Middle frontal gyrus (tissue), 1 donor: ENCODE measurements at regions not wholly inside any gene's neighbourhood (a gene's known extent, or its start where the extent isn't known, plus 50 kb on each side); places are given as distances from the start of the nearest gene placed in this dataset.

Source experiments
- DNase-seq: peaks from one replicate; pipeline ENCODE4 v3.0.0-alpha.2; 2015; ENCODE audit warnings: low spot score; ENCODE audit errors: extremely low spot score

DNA sequence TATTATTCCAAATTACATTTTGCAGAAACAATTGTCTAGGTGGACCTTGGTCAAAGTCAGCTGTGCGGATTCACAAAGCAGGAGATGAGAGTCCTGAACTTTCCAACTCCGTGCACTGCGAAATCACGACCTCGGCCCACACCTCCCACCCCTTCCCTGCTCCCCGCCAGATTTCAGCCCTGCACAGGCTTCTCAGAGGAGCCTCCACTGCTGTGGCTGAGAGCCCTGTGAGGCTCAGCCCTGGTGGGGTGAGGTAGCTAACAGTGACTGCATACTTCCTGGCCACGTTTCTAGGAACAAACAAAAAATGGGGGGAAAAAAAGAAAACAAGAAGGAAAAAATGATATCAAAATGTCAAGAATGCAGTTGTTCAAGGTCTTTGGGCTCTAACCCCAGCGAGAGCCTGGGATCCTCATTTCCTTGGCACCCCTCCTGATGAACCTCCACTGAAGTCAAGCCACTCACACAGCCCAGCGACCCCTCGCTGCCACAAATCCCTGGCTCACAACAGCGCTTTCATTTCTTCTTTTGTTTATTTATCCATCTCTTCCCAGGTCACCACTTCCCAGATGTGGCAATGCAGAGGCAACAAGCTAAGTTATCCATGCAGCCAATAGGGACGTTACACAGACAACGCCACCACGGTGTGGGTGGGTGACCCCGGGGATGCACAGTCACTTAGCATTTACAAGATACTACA lies 729.7 kb upstream of the ID2 start:
- DNase-seq: no peak

- no peak for DNase-seq
Measured at GRCh38 chr2:7953195-7953594, 728.7 kb upstream of the ID2 start.

DNA sequence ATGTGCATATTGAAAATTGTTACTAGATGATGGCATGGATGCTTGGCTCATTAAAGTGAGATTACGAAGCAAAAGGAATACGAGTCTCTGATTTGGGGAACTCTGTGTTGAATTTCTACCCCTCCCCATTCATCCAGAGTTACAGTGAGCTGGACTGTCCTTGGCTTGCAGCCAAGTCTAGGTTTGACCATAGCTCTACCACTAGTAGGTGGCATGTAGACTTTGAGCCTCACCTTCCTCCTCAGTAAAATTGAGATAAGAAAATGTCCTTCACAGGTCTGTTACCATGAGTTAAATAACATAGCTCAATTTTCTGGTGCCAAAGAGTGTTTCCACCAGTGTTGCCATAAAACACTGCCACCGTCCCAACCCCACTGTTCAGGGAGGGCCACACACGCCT lies 727.6 kb upstream of the ID2 start:
- no peak for DNase-seq

GRCh38 chr2:7956126-7956689 lies 725.6 kb upstream of the ID2 start:
- no peak for DNase-seq

DNA sequence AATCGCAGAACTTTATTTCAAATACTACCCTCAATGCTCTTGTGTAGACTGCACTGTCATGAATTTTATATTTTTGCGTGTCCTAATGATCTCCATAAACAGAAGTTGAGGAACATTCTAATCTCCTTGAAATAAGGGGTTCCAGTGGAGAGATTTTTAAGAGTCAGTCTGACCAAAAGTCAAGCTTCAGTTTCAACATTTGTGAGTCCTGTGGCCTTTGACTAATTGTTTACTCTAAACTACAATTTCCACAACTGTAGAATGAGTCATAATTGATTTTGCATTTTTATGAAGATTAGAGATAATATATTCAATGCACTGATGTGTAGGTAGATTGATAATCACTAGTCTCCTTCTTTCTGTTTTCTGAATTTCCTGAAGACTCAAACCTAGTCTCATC lies 720.3 kb upstream of the ID2 start:
- DNase-seq: no peak

GRCh38 chr2:7962161-7962560 lies 719.7 kb upstream of the ID2 start:
- DNase-seq: no peak

DNA sequence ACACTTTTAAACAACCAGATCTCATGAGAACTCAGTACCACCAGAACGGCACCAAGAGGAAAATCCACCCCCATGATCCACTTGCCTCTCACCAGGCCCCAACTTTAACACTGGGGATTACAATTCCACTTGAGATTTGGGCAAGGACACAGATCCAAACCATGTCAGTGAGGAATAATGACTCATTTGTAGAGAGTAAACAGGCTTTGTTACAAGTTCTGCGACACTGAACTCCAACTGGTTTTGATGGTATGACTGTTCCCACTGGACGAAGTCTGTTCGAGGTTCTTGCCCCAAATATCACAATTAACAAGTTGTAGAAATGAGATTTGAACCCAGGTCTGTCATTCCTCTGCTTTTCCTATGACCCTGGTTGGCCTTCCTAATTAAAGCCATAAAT lies 718.1 kb upstream of the ID2 start:
- DNase-seq: no peak

DNA sequence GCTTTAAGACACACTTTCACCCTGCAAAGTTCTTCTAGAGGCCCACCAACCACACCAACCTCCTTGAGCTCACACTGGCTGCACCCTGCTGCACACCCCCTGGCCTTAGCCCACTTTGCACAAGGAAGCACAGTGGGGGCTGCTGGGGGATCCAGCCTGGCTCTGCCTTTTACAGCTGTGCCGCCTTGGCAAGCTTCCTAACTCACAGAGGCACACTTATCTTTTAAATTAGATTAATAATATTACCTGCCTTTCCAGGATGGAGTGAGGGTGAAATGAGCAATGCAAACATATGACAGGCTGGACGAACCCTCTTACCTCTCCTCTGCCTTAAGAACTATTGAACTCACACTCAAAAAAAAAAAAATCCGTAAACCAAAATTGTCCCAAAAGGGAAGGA lies 715.8 kb upstream of the ID2 start:
- DNase-seq: no peak

- no peak for DNase-seq
Measured at GRCh38 chr2:7967707-7968405, 714.0 kb upstream of the ID2 start.

DNA sequence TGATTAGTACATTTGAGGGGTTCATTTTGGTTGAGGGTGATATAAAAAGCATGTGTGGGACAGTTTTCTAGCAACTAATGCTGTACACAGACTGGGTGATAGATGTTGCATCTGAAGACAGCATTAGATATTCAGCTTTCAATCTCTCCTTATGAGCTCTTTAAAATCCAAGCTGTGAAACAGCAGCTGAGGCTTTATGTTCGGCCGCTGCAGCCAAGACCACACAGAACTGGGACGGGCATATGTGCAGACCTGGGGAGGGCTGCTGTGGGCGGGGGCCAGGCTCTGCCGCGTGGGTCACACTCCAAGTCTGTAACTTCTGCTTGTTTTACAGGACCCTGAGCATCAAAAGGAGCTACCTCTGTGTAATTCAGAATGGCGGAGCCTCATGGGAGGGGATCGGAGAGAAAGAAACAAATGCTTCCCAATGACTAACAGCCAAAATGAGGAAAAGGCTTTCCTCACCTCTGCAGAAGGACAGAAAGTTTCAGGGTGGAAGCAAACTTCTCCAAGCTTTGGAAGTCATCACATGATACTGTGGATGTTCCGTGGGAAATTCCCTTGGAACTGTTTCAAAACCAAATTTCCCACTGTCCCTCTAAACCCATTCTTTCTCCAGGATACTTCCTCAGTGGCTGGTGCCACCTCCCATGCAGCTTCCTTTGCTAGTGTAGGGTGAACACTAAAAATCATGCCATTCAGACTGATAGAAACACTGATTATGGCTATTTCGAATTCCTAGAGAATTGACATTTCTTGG lies 711.9 kb upstream of the ID2 start:
- no peak for DNase-seq

GRCh38 chr2:7971248-7971647 lies 710.6 kb upstream of the ID2 start:
- DNase-seq: no peak

GRCh38 chr2:7971841-7972240 lies 710.0 kb upstream of the ID2 start:
- DNase-seq: no peak

DNA sequence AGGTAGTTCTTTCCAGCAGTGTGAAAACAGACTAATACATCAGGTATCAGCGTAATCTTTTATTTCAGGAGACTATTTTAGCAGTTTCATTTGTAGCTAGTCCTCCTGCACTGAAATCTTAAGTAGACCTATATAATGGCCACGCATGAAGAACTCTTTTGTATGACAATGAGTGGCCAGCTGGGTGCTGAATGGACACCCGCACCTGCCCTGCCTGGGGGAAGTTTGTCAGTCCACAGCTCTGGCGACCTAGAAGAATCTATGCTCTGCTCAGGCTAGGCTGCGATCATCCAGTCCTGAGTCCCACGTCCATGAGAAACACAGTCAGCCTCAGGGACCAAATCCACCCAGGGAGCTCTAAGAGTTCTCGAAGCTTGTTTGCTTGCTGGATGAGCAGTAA lies 709.2 kb upstream of the ID2 start:
- DNase-seq: no peak

DNA sequence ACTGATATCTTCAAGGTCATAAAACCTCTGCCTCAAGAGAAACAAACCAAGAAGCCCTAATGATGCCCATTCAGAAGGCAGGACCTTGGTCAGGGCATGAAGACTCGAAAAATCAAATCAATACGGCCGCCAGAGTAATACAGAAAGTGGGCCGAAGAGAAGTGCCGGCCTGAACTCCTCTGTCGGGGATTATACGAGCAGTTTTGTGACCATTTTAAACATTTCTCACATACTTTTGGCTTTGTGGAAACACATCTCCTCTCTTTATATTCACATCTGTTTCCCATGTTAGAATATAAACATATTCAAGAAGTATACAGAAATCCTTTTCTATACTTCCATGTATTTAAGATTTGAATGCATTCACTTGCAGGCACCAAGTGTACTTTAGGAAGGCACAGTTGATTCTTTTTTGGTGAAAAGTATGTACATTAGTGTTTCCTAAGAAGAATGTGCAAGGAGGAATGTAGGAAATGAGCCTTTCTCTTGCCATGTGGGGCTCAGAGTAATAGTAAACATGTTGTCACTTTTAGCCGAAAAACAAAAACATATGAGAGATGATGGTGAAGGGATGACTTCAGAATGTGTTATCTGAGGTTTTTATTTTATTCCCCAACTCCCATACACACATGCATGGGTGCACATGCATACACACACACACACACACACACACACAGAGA lies 707.9 kb upstream of the ID2 start:
- DNase-seq: no peak

DNA sequence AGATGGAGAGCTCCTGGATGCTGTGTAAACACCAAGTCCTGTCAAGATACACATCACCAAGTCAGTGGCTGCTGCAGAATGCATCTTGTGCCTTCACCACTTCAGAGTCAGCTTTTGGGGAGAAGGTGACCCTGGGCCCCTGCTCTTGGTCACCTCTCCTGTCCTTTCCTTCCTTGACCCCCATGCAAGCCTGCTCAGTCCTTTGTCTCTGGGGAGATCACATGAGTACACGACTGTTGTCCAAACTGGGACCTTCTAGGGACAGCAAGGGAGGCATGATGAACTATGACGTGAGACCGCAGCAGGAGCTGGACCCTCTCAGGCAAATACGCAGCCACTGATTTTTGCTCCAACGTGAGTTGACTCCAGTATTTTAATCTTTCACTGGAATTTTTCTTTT lies 706.9 kb upstream of the ID2 start:
- DNase-seq: no peak

DNA sequence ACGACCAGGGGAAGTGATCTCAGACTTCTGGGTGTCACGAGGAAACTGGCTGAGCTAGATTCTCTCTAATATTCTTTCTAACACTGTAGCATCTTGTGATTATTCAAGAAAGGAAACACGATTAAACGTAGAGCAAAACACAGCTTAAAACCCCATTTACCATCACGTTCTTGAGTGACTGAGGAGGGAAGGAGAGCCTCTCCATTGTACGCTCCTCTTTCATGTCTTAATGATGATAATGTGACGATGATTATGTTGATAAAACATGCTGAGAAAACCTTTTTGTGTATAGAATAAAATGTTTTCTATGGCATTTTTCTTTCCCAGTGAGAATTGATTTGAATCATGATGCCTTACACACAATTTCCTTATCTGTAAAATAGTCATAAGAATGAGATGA lies 705.6 kb upstream of the ID2 start:
- DNase-seq: no peak

DNA sequence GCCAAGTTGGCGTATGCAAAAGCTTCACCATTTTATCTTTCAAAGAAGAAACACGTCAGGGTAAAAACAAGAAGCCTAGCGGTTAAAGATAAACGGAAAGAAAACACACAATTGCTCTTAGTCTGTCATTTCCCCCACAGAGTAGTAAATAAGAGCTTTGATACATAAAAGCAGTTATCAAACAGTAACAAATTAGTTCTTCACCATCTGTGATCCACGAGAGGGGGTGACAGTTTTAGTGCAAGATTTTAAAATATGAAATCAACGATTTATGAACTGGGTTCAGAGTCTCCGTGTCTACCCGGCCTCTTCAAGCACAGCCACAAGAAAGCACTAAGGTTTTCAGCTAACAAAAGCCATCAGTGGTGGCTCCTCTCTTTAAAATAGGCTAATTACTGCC lies 703.9 kb upstream of the ID2 start:
- no peak for DNase-seq

GRCh38 chr2:7982054-7982453 lies 699.8 kb upstream of the ID2 start:
- no peak for DNase-seq

DNA sequence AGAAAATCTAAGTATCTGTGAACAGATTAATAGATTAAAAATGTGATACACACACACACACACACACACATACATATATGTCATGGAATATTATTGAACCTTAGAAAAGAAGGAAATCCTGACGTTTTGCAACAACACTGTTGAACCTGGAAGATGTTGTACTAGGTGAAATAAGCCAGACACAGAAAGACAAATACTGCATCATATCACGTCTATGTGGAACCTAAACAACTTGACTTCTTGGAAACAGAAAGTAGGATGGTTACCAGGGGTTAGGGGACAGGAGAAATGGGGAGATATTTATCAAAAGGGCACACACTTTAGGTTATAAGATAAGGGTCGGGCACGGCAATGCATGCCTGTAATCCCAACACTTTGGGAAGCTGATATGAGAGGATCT lies 698.4 kb upstream of the ID2 start:
- DNase-seq: no peak

DNA sequence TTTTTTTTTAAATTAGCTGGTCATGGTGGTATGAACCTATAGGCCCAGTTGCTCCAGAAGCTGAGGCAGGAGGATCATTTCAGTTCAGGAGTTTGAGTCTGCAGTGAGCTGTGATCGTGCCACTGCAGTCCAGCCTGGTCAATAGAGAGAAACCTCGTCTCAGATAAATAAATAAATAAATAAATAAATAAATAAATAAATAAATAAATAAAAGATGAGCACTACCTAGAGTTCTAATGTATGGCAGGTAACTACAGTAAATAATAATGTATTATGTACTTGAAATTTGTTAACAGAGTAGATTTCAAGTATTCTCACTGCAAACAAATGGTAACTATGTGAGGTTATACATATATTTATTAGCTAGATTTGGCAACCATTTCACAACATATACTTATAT lies 697.9 kb upstream of the ID2 start:
- DNase-seq: no peak

GRCh38 chr2:7984693-7985353 lies 697.0 kb upstream of the ID2 start:
- DNase-seq: no peak
